OCI-LY7 (cell line): ENCODE measurements at regions not wholly inside any gene's neighbourhood (a gene's known extent, or its start where the extent isn't known, plus 50 kb on each side); places are given as distances from the start of the nearest gene placed in this dataset.

ENCODE experiments used
- BruUV-seq: library from RNA; stranded (reverse); fragments of 400-500 nt; replicated peaks from 2 replicates; lab custom pipeline; 2021; lab: Mats Ljungman, UMichigan
- CTCF ChIA-PET: fragments of 300-600 bp; sonication (Branson Sonifier 250); formaldehyde crosslinking; loops from one replicate; lab custom pipeline; 2022; ENCODE audit warnings: antibody characterized with exemption; ENCODE audit not compliant: unreplicated experiment; lab: Charles Lee
- POLR2A ChIA-PET: fragments of 300-600 bp; sonication (Branson Sonifier 250); formaldehyde crosslinking; loops from one replicate; lab custom pipeline; 2022; ENCODE audit warnings: antibody characterized with exemption; lab: Charles Lee
- DNase-seq: peaks from one replicate; pipeline ENCODE4 v3.0.0-alpha.2; 2015; ENCODE audit warnings: low spot score
- H2AFZ ChIP-seq: fragments of 200-600 bp; sonication (generic), shearing (Covaris generic); 2 replicates; pipeline ENCODE4 v1.6.1; 2014; ENCODE audit warnings: mild to moderate bottlenecking, antibody characterized with exemption, low read length, moderate library complexity
- H3K27ac ChIP-seq: fragments of 200-600 bp; sonication (generic); 2 replicates; pipeline ENCODE4 v1.5.1; 2014; ENCODE audit warnings: mixed run types, low read depth, mild to moderate bottlenecking, moderate library complexity, low read length, inconsistent platforms; ENCODE audit not compliant: poor library complexity, severe bottlenecking
- H3K36me3 ChIP-seq: fragments of 200-600 bp; sonication (generic); 2 replicates; pipeline ENCODE4 v1.6.1; 2014; ENCODE audit warnings: mild to moderate bottlenecking, antibody characterized with exemption, low read length, moderate library complexity, mixed read lengths; ENCODE audit not compliant: insufficient read depth
- H3K4me1 ChIP-seq: fragments of 200-600 bp; sonication (generic); 2 replicates; pipeline ENCODE4 v1.5.1; 2014; ENCODE audit warnings: mild to moderate bottlenecking, low read length; ENCODE audit not compliant: insufficient read depth, poor library complexity, severe bottlenecking
- H3K4me2 ChIP-seq: fragments of 200-600 bp; sonication (generic); 2 replicates; pipeline ENCODE4 v1.6.1; 2014; ENCODE audit warnings: mild to moderate bottlenecking, low read length
- H3K4me3 ChIP-seq: fragments of 200-600 bp; sonication (generic); 2 replicates; pipeline ENCODE4 v1.5.1; 2014; ENCODE audit warnings: mild to moderate bottlenecking, low read depth, low read length; ENCODE audit not compliant: poor library complexity, severe bottlenecking
- H3K79me2 ChIP-seq: fragments of 200-600 bp; sonication (generic); 2 replicates; pipeline ENCODE4 v1.6.1; 2016; ENCODE audit warnings: low read depth, mild to moderate bottlenecking, low read length, moderate library complexity, mixed read lengths; ENCODE audit not compliant: insufficient read depth
- H3K9me2 ChIP-seq: fragments of 200-600 bp; sonication (generic); 2 replicates; pipeline ENCODE4 v1.6.1; 2016; ENCODE audit warnings: mild to moderate bottlenecking, low read length, mixed read lengths; ENCODE audit not compliant: insufficient read depth
- H3K9me3 ChIP-seq: fragments of 200-600 bp; sonication (generic); 2 replicates; pipeline ENCODE4 v1.6.1; 2014; ENCODE audit warnings: mild to moderate bottlenecking, mixed run types, low read length, mixed read lengths
- H4K20me1 ChIP-seq: fragments of 200-600 bp; sonication (generic); 2 replicates; pipeline ENCODE4 v1.6.1; 2014; ENCODE audit warnings: mild to moderate bottlenecking, antibody characterized with exemption, low read length, moderate library complexity, mixed read lengths; ENCODE audit not compliant: insufficient read depth
- CTCF ChIP-seq: fragments of 200-600 bp; sonication (generic); conservative IDR thresholded peaks from 2 replicates; pipeline ENCODE4 v1.5.1; 2014; ENCODE audit warnings: mild to moderate bottlenecking, antibody characterized with exemption, low read length, moderate library complexity, mixed read lengths
- EZH2phosphoT487 ChIP-seq: fragments of 200-600 bp; sonication (generic); IDR thresholded peaks from 2 replicates; pipeline ENCODE4 v1.6.1; 2018; ENCODE audit warnings: low read depth, borderline replicate concordance, mild to moderate bottlenecking, mixed run types, antibody characterized with exemption, low read length, moderate library complexity, mixed read lengths
- intact Hi-C: fragments of 100-400 bp; cut with micrococcal nuclease; formaldehyde crosslinking; loops from one replicate; pipeline ENCODE4 v1.10.0; 2022; ENCODE audit not compliant: unreplicated experiment

- intact Hi-C loops = no loop called here
- Histone ChIP-seq H3K9me2 (no peaks in the 10 kb centered on the region), H3K36me3 (no peaks in the 10 kb centered on the region), H4K20me1 (no peaks in the 10 kb centered on the region), H3K9me3 (no peaks in the 10 kb centered on the region), H2AFZ (no peak overlapping the region), H3K4me1 (peaks cover 25% of the 10 kb centered on the region), H3K79me2 (no peaks in the 10 kb centered on the region), H3K4me2 (no peak overlapping the region), H3K27ac (no peak overlapping the region), H3K4me3 (no peak overlapping the region)
- ChIA-PET POLR2A (interaction anchor here (0.6 to 1.0 kb wide), 3 partner anchors 9 to 1845 kb away, joined by 3 read pairs; no protein-coding TSS in a partner anchor), CTCF (no interaction called here)
- no TSS peak for BruUV-seq
- no peak for DNase-seq
- TF ChIP-seq CTCF (no peak), EZH2phosphoT487 (no peak)
Observed at GRCh38 chr3:30352410-30353318, 253.7 kb upstream of the TGFBR2 start.

- H3K4me1 ChIP-seq = peaks cover 25% of the 10 kb centered on the region
- BruUV-seq = no TSS peak
- peak overlapping the region; percentile 64; the same call in 1 of the 2 replicates for H2AFZ ChIP-seq
- H3K9me2 ChIP-seq = no peaks in the 10 kb centered on the region
- no peaks in the 10 kb centered on the region for H3K9me3 ChIP-seq
- ChIA-PET CTCF (no interaction called here), POLR2A (interaction anchor here (0.6 to 1.0 kb wide), 2 partner anchors 10 to 103 kb away, joined by 3 read pairs; no protein-coding TSS in a partner anchor)
- H3K79me2 ChIP-seq = no peaks in the 10 kb centered on the region
- peak overlapping the region; percentile 3 for H3K27ac ChIP-seq
- H3K4me2 ChIP-seq = peak overlapping the region; percentile 52
- H4K20me1 ChIP-seq = no peaks in the 10 kb centered on the region
- no peaks in the 10 kb centered on the region for H3K36me3 ChIP-seq
- intact Hi-C loops = no loop called here
- no peak for TF ChIP-seq CTCF
- TF ChIP-seq EZH2phosphoT487 = no peak
- H3K4me3 ChIP-seq = no peak overlapping the region
- DNase-seq = peak; percentile 68
Observed at GRCh38 chr3:30353711-30354467, 252.5 kb upstream of the TGFBR2 start.
